ENCODE measurements at regions not wholly inside any gene's neighbourhood (a gene's known extent, or its start where the extent isn't known, plus 50 kb on each side); places are given as distances from the start of the nearest gene placed in this dataset.

- no peak overlapping the region for H3K4me3 ChIP-seq (replicated peaks; ENCODE audit: low read depth, low read length)
- no peak for DNase-seq (ENCODE audit: low read depth)
- TF ChIP-seq CTCF (IDR thresholded peaks at IDR 0.05; ENCODE audit: low read length, missing control alignments) = no peak
Observed at GRCh38 chr12:84186433-84186832, 726.2 kb downstream of the SLC6A15 start.

- TF ChIP-seq CTCF (IDR thresholded peaks at IDR 0.05; ENCODE audit: low read length, missing control alignments) = no peak
- H3K4me3 ChIP-seq (replicated peaks; ENCODE audit: low read depth, low read length) = no peak overlapping the region
- DNase-seq (ENCODE audit: low read depth) = no peak
Observed at GRCh38 chr12:84183576-84183975, 729.0 kb downstream of the SLC6A15 start.

GRCh38 chr12:84174115-84174514 is 738.5 kb downstream of the SLC6A15 start:
- H3K4me3 ChIP-seq (replicated peaks; ENCODE audit: low read depth, low read length) = no peak overlapping the region
- TF ChIP-seq CTCF (IDR thresholded peaks at IDR 0.05; ENCODE audit: low read length, missing control alignments) = no peak
- no peak for DNase-seq (ENCODE audit: low read depth)

GRCh38 chr12:84172823-84173424 is 739.7 kb downstream of the SLC6A15 start:
- TF ChIP-seq CTCF (IDR thresholded peaks at IDR 0.05; ENCODE audit: low read length, missing control alignments) = no peak
- no peak for DNase-seq (ENCODE audit: low read depth)
- no peak overlapping the region for H3K4me3 ChIP-seq (replicated peaks; ENCODE audit: low read depth, low read length)

GRCh38 chr12:84166812-84167211 is 745.8 kb downstream of the SLC6A15 start:
- no peak overlapping the region for H3K4me3 ChIP-seq (replicated peaks; ENCODE audit: low read depth, low read length)
- no peak for DNase-seq (ENCODE audit: low read depth)
- TF ChIP-seq CTCF (IDR thresholded peaks at IDR 0.05; ENCODE audit: low read length, missing control alignments) = no peak

GRCh38 chr12:84165998-84166571 is 746.5 kb downstream of the SLC6A15 start:
- H3K4me3 ChIP-seq (replicated peaks; ENCODE audit: low read depth, low read length) = no peak overlapping the region
- no peak for DNase-seq (ENCODE audit: low read depth)
- no peak for TF ChIP-seq CTCF (IDR thresholded peaks at IDR 0.05; ENCODE audit: low read length, missing control alignments)

- H3K4me3 ChIP-seq (replicated peaks; ENCODE audit: low read depth, low read length) = no peak overlapping the region
- TF ChIP-seq CTCF (IDR thresholded peaks at IDR 0.05; ENCODE audit: low read length, missing control alignments) = no peak
- DNase-seq (ENCODE audit: low read depth) = no peak
Observed at GRCh38 chr12:84161296-84161695, 751.3 kb downstream of the SLC6A15 start.
